PC-9 (cell line): ENCODE measurements at regions not wholly inside any gene's neighbourhood (a gene's known extent, or its start where the extent isn't known, plus 50 kb on each side); places are given as distances from the start of the nearest gene placed in this dataset.

Experiments
- BruUV-seq: library from RNA; stranded (reverse); fragments of 400-500 nt; replicated peaks from 2 replicates; lab custom pipeline; 2021; lab: Mats Ljungman, UMichigan
- CTCF ChIA-PET: fragments of 300-600 bp; sonication (Branson Sonifier 250); formaldehyde crosslinking; loops from one replicate; lab custom pipeline; 2022; ENCODE audit warnings: antibody characterized with exemption; lab: Charles Lee
- POLR2A ChIA-PET: fragments of 300-600 bp; sonication (Branson Sonifier 250); formaldehyde crosslinking; loops from one replicate; lab custom pipeline; 2022; ENCODE audit warnings: antibody characterized with exemption; ENCODE audit not compliant: unreplicated experiment; lab: Charles Lee
- DNase-seq, 2 experiments: peaks; one replicate each; pipeline versions ENCODE4 v3.0.0 to v3.0.0-alpha.2; 2015 to 2022; ENCODE audit warnings: mixed read lengths in 1 of 2
- H2AFZ ChIP-seq: fragments of 200-600 bp; sonication (generic); 2 replicates; pipeline ENCODE4 v1.8.1; 2017; ENCODE audit warnings: antibody characterized with exemption
- H3F3A ChIP-seq: fragments of 200-600 bp; sonication (generic); 2 replicates; pipeline ENCODE4 v1.8.1; 2017; ENCODE audit warnings: antibody characterized with exemption, mild to moderate bottlenecking, low read depth; ENCODE audit not compliant: insufficient read depth
- H3K27ac ChIP-seq: fragments of 200-600 bp; sonication (generic); 2 replicates; pipeline ENCODE4 v1.6.1; 2016; ENCODE audit warnings: mixed run types
- H3K27me3 ChIP-seq: fragments of 200-600 bp; sonication (generic); 2 replicates; pipeline ENCODE4 v1.6.1; 2016; ENCODE audit warnings: low read depth, mixed run types; ENCODE audit not compliant: insufficient read depth
- H3K36me3 ChIP-seq: fragments of 200-600 bp; sonication (generic); 2 replicates; pipeline ENCODE4 v1.6.1; 2016; ENCODE audit warnings: low read depth, mixed run types
- H3K4me1 ChIP-seq: fragments of 200-600 bp; sonication (generic); replicated peaks from 2 replicates; pipeline ENCODE4 v1.6.1; 2016; ENCODE audit warnings: mixed run types; ENCODE audit not compliant: insufficient read depth
- H3K4me2 ChIP-seq: fragments of 200-600 bp; sonication (generic); 2 replicates; pipeline ENCODE4 v1.6.1; 2017; ENCODE audit warnings: mixed run types
- H3K4me3 ChIP-seq: fragments of 200-600 bp; sonication (generic); 2 replicates; pipeline ENCODE4 v1.6.1; 2016; ENCODE audit warnings: mixed run types
- H3K79me2 ChIP-seq: fragments of 200-600 bp; sonication (generic); 2 replicates; pipeline ENCODE4 v1.6.1; 2017; ENCODE audit warnings: low read depth, mixed run types
- H3K9me2 ChIP-seq: fragments of 200-600 bp; sonication (generic); 2 replicates; pipeline ENCODE4 v1.8.1; 2017; ENCODE audit warnings: mild to moderate bottlenecking; ENCODE audit not compliant: insufficient read depth
- H3K9me3 ChIP-seq: fragments of 200-600 bp; sonication (generic); 2 replicates; pipeline ENCODE4 v1.8.1; 2016; ENCODE audit warnings: low read depth; ENCODE audit not compliant: insufficient read depth
- H4K20me1 ChIP-seq: fragments of 200-600 bp; sonication (generic); 2 replicates; pipeline ENCODE4 v1.8.1; 2017; ENCODE audit not compliant: insufficient read depth
- EZH2 ChIP-seq: fragments of 200-600 bp; sonication (generic); IDR thresholded peaks from 2 replicates; pipeline ENCODE4 v1.8.0; 2017; ENCODE audit warnings: antibody characterized with exemption, low read depth
- intact Hi-C: fragments of 100-400 bp; cut with micrococcal nuclease; formaldehyde crosslinking; loops from one replicate; pipeline ENCODE4 v1.10.0; 2022; ENCODE audit not compliant: unreplicated experiment
- TF ChIP-seq, protein P1 (sequence below): fragments of 200-600 bp; sonication (generic); conservative IDR thresholded peaks from 2 replicates; pipeline ENCODE4 v1.6.1; 2017; ENCODE audit warnings: mixed run types, antibody characterized with exemption, mild to moderate bottlenecking, moderate library complexity

DNA sequence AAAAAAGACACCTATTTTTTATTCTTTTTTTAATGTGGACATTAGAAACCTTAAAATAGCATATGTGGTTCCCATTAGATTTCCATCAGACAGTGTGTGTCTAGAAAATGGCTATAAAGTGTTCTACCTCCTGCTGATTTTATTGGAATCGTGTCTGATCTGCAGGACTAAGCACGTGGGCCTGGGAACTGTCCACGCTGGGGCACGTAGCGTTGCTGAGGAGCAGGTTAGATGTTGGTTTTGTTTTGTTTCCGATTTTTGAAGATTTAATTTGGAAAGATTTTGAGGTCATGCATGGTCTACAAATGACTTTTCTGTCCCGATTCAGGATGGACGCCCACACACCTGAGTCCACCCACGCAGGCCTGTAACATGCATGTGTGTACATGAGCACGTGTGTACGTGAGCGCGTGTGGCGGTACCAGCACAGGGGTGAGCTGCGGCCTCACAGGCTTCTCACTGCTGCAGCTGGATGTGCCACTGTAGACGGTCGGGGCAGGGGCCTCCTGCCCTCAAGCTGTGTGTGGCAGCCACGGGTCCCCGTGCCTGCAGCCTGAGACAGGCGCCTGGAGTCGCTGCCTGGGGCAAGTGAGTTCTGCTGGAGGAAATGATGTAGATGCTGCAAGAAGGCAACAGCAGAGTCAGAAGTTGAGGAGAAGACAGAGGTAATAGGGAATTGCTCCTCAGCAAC is 99.7 kb upstream of the CTDP1 start:
- CTCF ChIA-PET, result no interaction called here
- no TSS peak for BruUV-seq
- Histone ChIP-seq H3K4me3 (no peak overlapping the region), H3K27ac (no peak overlapping the region), H3K4me2 (no peak overlapping the region), H3F3A (peaks cover 16% of the 10 kb centered on the region), H3K36me3 (no peaks in the 10 kb centered on the region), H3K79me2 (no peaks in the 10 kb centered on the region), H3K9me3 (peaks cover 9% of the 10 kb centered on the region; the same call in 1 of the 2 replicates), H3K9me2 (no peaks in the 10 kb centered on the region), H2AFZ (no peak overlapping the region), H3K4me1 (no peaks in the 10 kb centered on the region), H4K20me1 (no peaks in the 10 kb centered on the region), H3K27me3 (peaks cover 60% of the 10 kb centered on the region)
- TF ChIP-seq, protein P1, sequence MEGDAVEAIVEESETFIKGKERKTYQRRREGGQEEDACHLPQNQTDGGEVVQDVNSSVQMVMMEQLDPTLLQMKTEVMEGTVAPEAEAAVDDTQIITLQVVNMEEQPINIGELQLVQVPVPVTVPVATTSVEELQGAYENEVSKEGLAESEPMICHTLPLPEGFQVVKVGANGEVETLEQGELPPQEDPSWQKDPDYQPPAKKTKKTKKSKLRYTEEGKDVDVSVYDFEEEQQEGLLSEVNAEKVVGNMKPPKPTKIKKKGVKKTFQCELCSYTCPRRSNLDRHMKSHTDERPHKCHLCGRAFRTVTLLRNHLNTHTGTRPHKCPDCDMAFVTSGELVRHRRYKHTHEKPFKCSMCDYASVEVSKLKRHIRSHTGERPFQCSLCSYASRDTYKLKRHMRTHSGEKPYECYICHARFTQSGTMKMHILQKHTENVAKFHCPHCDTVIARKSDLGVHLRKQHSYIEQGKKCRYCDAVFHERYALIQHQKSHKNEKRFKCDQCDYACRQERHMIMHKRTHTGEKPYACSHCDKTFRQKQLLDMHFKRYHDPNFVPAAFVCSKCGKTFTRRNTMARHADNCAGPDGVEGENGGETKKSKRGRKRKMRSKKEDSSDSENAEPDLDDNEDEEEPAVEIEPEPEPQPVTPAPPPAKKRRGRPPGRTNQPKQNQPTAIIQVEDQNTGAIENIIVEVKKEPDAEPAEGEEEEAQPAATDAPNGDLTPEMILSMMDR, result no peak
- no peak for TF ChIP-seq EZH2
- no peak for DNase-seq
- intact Hi-C loops, result no loop called here
- POLR2A ChIA-PET, result no interaction called here

- POLR2A ChIA-PET, result no interaction called here
- TF ChIP-seq EZH2, result no peak
- TF ChIP-seq, protein P1, result no peak
- Histone ChIP-seq H3K79me2 (no peaks in the 10 kb centered on the region), H3K9me3 (peaks cover 9% of the 10 kb centered on the region; the same call in 1 of the 2 replicates), H3K9me2 (no peaks in the 10 kb centered on the region), H3K4me1 (no peaks in the 10 kb centered on the region), H3F3A (peaks cover 16% of the 10 kb centered on the region), H3K27me3 (peaks cover 53% of the 10 kb centered on the region), H4K20me1 (no peaks in the 10 kb centered on the region), H3K36me3 (no peaks in the 10 kb centered on the region), H3K4me2 (no peak overlapping the region), H3K4me3 (no peak overlapping the region), H2AFZ (no peak overlapping the region), H3K27ac (no peak overlapping the region)
- no TSS peak for BruUV-seq
- intact Hi-C loops, result no loop called here
- DNase-seq, result no peak
- CTCF ChIA-PET, result no interaction called here
Measured at GRCh38 chr18:79580498-79581171, 99.0 kb upstream of the CTDP1 start.

DNA sequence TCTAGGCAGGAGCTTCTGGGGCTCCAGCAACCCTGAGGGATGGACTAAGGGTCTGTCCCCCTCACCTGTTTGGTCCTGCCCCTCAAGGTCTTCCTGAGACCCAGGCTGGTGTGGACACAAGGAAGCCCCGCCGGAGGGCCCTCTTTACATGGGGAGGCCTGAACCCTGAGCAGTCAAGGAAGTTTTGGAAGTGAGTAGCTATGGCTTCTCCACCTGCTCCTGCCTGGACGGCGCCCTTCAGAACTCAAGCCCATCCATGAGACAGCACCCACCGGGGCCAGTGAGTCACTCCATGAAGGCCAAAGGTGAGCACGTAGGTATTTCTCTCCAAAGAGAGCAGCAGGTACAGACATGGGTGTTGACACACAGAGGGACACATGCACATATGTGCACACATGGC is 98.2 kb upstream of the CTDP1 start:
- Histone ChIP-seq H3K9me3 (peaks cover 9% of the 10 kb centered on the region; the same call in 1 of the 2 replicates), H3K4me1 (no peaks in the 10 kb centered on the region), H3K9me2 (no peaks in the 10 kb centered on the region), H3F3A (peaks cover 16% of the 10 kb centered on the region), H4K20me1 (no peaks in the 10 kb centered on the region), H3K36me3 (no peaks in the 10 kb centered on the region), H3K27ac (no peak overlapping the region), H3K79me2 (no peaks in the 10 kb centered on the region), H3K27me3 (peaks cover 49% of the 10 kb centered on the region), H3K4me3 (no peak overlapping the region), H2AFZ (no peak overlapping the region), H3K4me2 (no peak overlapping the region)
- no peak for DNase-seq
- BruUV-seq, result no TSS peak
- intact Hi-C loops, result no loop called here
- TF ChIP-seq, protein P1, result no peak
- TF ChIP-seq EZH2, result no peak
- ChIA-PET POLR2A (no interaction called here), CTCF (no interaction called here)
